Natural killer cell (primary cell): ENCODE measurements at regions not wholly inside any gene's neighbourhood (a gene's known extent, or its start where the extent isn't known, plus 50 kb on each side); places are given as distances from the start of the nearest gene placed in this dataset.

ENCODE experiments used
- ATAC-seq, 3 donors: fragments of 150-1000 bp in 2 of 3; fragments of 200-7000 bp in 1 of 3; cut with Tn5 transposase; 1 replicate in 1 of 3; 2 replicates in 2 of 3; pipeline ENCODE4 v1.10.0; 2021; ENCODE audit warnings: mild to moderate bottlenecking in 2 of 3, moderate library complexity in 2 of 3
- DNase-seq, 2 donors: peaks; one replicate each; pipeline versions ENCODE4 v3.0.0 to v3.0.0-alpha.2; 2013 to 2021; ENCODE audit warnings: mixed read lengths in 1 of 2
- H3K27ac ChIP-seq: one replicate; pipeline ENCODE4 v1.5.1; 2013; ENCODE audit warnings: mild to moderate bottlenecking, low read length
- H3K27me3 ChIP-seq: one replicate; pipeline ENCODE4 v1.6.1; 2013; ENCODE audit warnings: low read length; ENCODE audit not compliant: control insufficient read depth, insufficient read depth
- H3K36me3 ChIP-seq: one replicate; pipeline ENCODE4 v1.6.1; 2013; ENCODE audit warnings: low read length; ENCODE audit not compliant: control insufficient read depth, insufficient read depth
- H3K4me1 ChIP-seq: one replicate; pipeline ENCODE4 v1.6.1; 2013; ENCODE audit warnings: low read length; ENCODE audit not compliant: control insufficient read depth, insufficient read depth
- H3K4me3 ChIP-seq: one replicate; pipeline ENCODE4 v1.5.1; 2013; ENCODE audit warnings: low read length
- H3K9me3 ChIP-seq: one replicate; pipeline ENCODE4 v1.6.1; 2013; ENCODE audit warnings: low read length; ENCODE audit not compliant: control insufficient read depth, insufficient read depth
- H3K27ac Mint-ChIP-seq, 2 donors: one replicate each; pipeline ENCODE4 v1.8.0; 2022; ENCODE audit warnings: mild to moderate bottlenecking in 2 of 2, mixed read lengths in 2 of 2, moderate library complexity in 1 of 2
- H3K27me3 Mint-ChIP-seq, 2 donors: one replicate each; pipeline ENCODE4 v1.8.0; 2022; ENCODE audit warnings: low read depth in 2 of 2, mixed read lengths in 2 of 2
- H3K36me3 Mint-ChIP-seq: one replicate; pipeline ENCODE4 v1.8.0; 2022; ENCODE audit warnings: mixed read lengths
- H3K4me1 Mint-ChIP-seq, 2 donors: one replicate each; pipeline ENCODE4 v1.8.0; 2022; ENCODE audit warnings: mixed read lengths in 2 of 2
- H3K4me3 Mint-ChIP-seq: one replicate; pipeline ENCODE4 v1.8.0; 2022; ENCODE audit warnings: mild to moderate bottlenecking, moderate library complexity, mixed read lengths
- H3K9me3 Mint-ChIP-seq, 2 donors: one replicate each; pipeline ENCODE4 v1.8.0; 2022; ENCODE audit warnings: mixed read lengths in 2 of 2
- WGBS: methylation state at CpG from one replicate; pipeline ENCODE4 v1.1.7; 2013; ENCODE audit warnings: missing lambda C conversion rate; ENCODE audit not compliant: insufficient coverage; 5-methylcytosine and 5-hydroxymethylcytosine counted together
- intact Hi-C: fragments of 100-400 bp; cut with micrococcal nuclease; formaldehyde crosslinking; loops from one replicate; pipeline ENCODE4 v1.14.2; 2022
- TF ChIP-seq, protein P1 (sequence below): fragments of 200-600 bp; IDR thresholded peaks from one replicate; pipeline ENCODE4 v1.8.0; 2022; ENCODE audit warnings: antibody characterized with exemption

- no peaks in the 10 kb centered on the region for H3K27me3 ChIP-seq
- Mint-ChIP-seq H3K27ac (no peak overlapping the region), H3K4me1 (no peaks in the 10 kb centered on the region), H3K9me3 (no peaks in the 10 kb centered on the region), H3K36me3 (no peaks in the 10 kb centered on the region), H3K4me3 (no peak overlapping the region), H3K27me3 (peaks cover 0 to 3% of the 10 kb centered on the region in 2 donors)
- no peak overlapping the region for H3K27ac ChIP-seq
- intact Hi-C loops: no loop called here
- ATAC-seq (no peak), DNase-seq (no peak)
- H3K4me1 ChIP-seq: no peaks in the 10 kb centered on the region
- no peaks in the 10 kb centered on the region for H3K36me3 ChIP-seq
- TF ChIP-seq, protein P1, sequence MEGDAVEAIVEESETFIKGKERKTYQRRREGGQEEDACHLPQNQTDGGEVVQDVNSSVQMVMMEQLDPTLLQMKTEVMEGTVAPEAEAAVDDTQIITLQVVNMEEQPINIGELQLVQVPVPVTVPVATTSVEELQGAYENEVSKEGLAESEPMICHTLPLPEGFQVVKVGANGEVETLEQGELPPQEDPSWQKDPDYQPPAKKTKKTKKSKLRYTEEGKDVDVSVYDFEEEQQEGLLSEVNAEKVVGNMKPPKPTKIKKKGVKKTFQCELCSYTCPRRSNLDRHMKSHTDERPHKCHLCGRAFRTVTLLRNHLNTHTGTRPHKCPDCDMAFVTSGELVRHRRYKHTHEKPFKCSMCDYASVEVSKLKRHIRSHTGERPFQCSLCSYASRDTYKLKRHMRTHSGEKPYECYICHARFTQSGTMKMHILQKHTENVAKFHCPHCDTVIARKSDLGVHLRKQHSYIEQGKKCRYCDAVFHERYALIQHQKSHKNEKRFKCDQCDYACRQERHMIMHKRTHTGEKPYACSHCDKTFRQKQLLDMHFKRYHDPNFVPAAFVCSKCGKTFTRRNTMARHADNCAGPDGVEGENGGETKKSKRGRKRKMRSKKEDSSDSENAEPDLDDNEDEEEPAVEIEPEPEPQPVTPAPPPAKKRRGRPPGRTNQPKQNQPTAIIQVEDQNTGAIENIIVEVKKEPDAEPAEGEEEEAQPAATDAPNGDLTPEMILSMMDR: no peak
- no peaks in the 10 kb centered on the region for H3K9me3 ChIP-seq
- WGBS: 83% methylated on average over 3 of the region's 3 CpGs
- H3K4me3 ChIP-seq: no peak overlapping the region
Measured at GRCh38 chr10:126849646-126850045, 55.6 kb upstream of the DOCK1 start.

DNA sequence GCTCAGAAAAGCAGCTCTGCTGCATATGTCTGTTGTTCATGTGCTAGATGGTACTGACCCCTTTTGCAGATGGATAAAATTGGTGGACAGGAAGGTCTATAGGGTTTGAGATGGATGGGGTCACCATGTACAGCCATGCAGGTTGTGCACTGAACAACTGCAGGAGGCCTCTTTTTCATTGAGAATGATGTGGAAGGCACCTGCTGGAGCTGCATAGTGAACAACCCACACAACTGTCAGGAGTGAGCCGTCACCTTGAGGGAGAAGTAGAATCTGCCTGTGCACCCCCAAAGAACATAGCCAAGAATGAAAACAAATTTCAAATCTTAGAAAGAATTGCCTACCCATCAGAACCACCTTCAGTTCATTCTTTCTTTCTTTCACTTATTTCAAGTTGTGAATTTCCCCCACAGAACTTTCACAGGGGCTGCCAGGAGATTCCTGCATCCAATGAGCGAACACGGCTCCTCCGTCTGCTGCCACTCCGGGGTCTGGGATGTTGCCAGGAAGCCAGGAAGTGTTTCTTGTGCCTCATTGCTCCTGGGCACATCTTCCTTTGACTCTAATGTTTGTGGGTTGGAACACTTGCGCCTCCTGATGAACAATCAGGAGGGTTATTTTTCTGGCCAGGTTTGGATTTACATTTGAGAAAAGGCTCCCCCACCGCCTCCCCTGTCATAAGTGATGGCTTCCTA lies 53.7 kb upstream of the DOCK1 start:
- no peaks in the 10 kb centered on the region for H3K27me3 ChIP-seq

GRCh38 chr10:126854726-126855495 lies 50.3 kb upstream of the DOCK1 start:
- H3K27ac ChIP-seq: no peak overlapping the region
- no peak overlapping the region for H3K4me3 Mint-ChIP-seq
- TF ChIP-seq, protein P1: no peak
- H3K4me1 Mint-ChIP-seq: no peaks in the 10 kb centered on the region
- 89% methylated on average over 10 of the region's 10 CpGs for whole genome bisulfite sequencing
- DNase-seq (no peak), ATAC-seq (no peak)
- intact Hi-C loops: no loop called here
- H3K36me3 ChIP-seq: no peaks in the 10 kb centered on the region
- H3K4me1 ChIP-seq: no peaks in the 10 kb centered on the region
- H3K4me3 ChIP-seq: no peak overlapping the region
- no peak overlapping the region for H3K27ac Mint-ChIP-seq
- peaks cover 0 to 7% of the 10 kb centered on the region in 2 donors for H3K27me3 Mint-ChIP-seq
- no peaks in the 10 kb centered on the region for H3K36me3 Mint-ChIP-seq
- no peaks in the 10 kb centered on the region for H3K27me3 ChIP-seq
- H3K9me3 Mint-ChIP-seq: no peaks in the 10 kb centered on the region
- H3K9me3 ChIP-seq: no peaks in the 10 kb centered on the region

More for the DNA sequence above, 53.7 kb upstream of the DOCK1 start:
- no peak overlapping the region for H3K27ac Mint-ChIP-seq
- no peaks in the 10 kb centered on the region for H3K9me3 ChIP-seq
- no peaks in the 10 kb centered on the region for H3K36me3 ChIP-seq
- no peak overlapping the region for H3K4me3 ChIP-seq
- H3K27ac ChIP-seq: no peak overlapping the region
- WGBS: 89% methylated on average over 7 of the region's 7 CpGs
- intact Hi-C loops: no loop called here
- no peak for ATAC-seq
- TF ChIP-seq, protein P1: no peak
- H3K9me3 Mint-ChIP-seq: no peaks in the 10 kb centered on the region
- no peaks in the 10 kb centered on the region for H3K36me3 Mint-ChIP-seq
- H3K4me1 ChIP-seq: no peaks in the 10 kb centered on the region
- peaks cover 0 to 3% of the 10 kb centered on the region in 2 donors for H3K27me3 Mint-ChIP-seq
- DNase-seq: no peak
- H3K4me1 Mint-ChIP-seq: no peaks in the 10 kb centered on the region
- no peak overlapping the region for H3K4me3 Mint-ChIP-seq
